ENCODE measurements at regions not wholly inside any gene's neighbourhood (a gene's known extent, or its start where the extent isn't known, plus 50 kb on each side); places are given as distances from the start of the nearest gene placed in this dataset.

- Histone ChIP-seq H3K4me1 (no peaks in the 10 kb centered on the region), H3K36me3 (no peaks in the 10 kb centered on the region), H3K27ac (no peak overlapping the region), H3K4me3 (no peak overlapping the region), H3K9me3 (no peaks in the 10 kb centered on the region), H3K27me3 (no peaks in the 10 kb centered on the region)
- DNase-seq (no peak), ATAC-seq (no peak)
- TF ChIP-seq, protein P1, sequence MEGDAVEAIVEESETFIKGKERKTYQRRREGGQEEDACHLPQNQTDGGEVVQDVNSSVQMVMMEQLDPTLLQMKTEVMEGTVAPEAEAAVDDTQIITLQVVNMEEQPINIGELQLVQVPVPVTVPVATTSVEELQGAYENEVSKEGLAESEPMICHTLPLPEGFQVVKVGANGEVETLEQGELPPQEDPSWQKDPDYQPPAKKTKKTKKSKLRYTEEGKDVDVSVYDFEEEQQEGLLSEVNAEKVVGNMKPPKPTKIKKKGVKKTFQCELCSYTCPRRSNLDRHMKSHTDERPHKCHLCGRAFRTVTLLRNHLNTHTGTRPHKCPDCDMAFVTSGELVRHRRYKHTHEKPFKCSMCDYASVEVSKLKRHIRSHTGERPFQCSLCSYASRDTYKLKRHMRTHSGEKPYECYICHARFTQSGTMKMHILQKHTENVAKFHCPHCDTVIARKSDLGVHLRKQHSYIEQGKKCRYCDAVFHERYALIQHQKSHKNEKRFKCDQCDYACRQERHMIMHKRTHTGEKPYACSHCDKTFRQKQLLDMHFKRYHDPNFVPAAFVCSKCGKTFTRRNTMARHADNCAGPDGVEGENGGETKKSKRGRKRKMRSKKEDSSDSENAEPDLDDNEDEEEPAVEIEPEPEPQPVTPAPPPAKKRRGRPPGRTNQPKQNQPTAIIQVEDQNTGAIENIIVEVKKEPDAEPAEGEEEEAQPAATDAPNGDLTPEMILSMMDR (IDR thresholded peaks at IDR 0.05), result no peak
- intact Hi-C loops (cut with DNase I), result no loop called here
Measured at GRCh38 chr18:33959609-33960008, 265.1 kb downstream of the NOL4 start.

DNA sequence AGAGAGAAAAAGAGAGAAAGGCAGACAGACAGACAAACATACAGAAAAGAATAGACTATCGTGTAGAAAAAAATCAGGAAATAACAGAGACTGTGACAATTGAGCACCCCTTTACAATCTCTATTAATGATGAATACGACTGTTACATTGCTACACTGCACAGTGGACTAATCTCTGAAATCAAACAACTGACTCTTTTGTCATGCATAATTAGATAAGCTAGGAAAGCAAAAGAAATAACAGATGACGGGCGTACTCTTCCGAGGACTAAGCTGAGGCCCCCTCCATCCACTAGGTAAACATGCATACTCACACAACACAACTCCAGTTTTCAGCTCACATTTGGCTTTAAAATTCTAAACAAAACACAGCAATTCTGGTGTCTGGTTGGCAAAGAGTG lies 267.0 kb downstream of the NOL4 start:
- intact Hi-C loops (cut with DNase I), result no loop called here
- Histone ChIP-seq H3K4me1 (no peaks in the 10 kb centered on the region), H3K27ac (no peak overlapping the region), H3K36me3 (no peaks in the 10 kb centered on the region), H3K9me3 (no peaks in the 10 kb centered on the region), H3K27me3 (no peaks in the 10 kb centered on the region), H3K4me3 (no peak overlapping the region)
- ATAC-seq (no peak), DNase-seq (no peak)
- TF ChIP-seq, protein P1 (IDR thresholded peaks at IDR 0.05), result no peak

GRCh38 chr18:33951031-33951430 lies 273.7 kb downstream of the NOL4 start:
- Histone ChIP-seq H3K4me3 (no peak overlapping the region), H3K27ac (no peak overlapping the region), H3K36me3 (no peaks in the 10 kb centered on the region), H3K27me3 (no peaks in the 10 kb centered on the region), H3K4me1 (no peaks in the 10 kb centered on the region), H3K9me3 (no peaks in the 10 kb centered on the region)
- no peak for DNase-seq
- ATAC-seq, result no peak
- TF ChIP-seq, protein P1 (IDR thresholded peaks at IDR 0.05), result no peak
- intact Hi-C loops (cut with DNase I), result no loop called here

- no peaks in the 10 kb centered on the region for H3K4me1 ChIP-seq
- intact Hi-C loops (cut with DNase I), result no loop called here
- ATAC-seq, result no peak
- no peaks in the 10 kb centered on the region for H3K27me3 ChIP-seq
- TF ChIP-seq, protein P1 (IDR thresholded peaks at IDR 0.05), result no peak
- no peaks in the 10 kb centered on the region for H3K36me3 ChIP-seq
- DNase-seq, result no peak
- H3K9me3 ChIP-seq, result no peaks in the 10 kb centered on the region
- H3K4me3 ChIP-seq, result no peak overlapping the region
- no peak overlapping the region for H3K27ac ChIP-seq
Measured at GRCh38 chr18:33946336-33946735, 278.4 kb downstream of the NOL4 start.

DNA sequence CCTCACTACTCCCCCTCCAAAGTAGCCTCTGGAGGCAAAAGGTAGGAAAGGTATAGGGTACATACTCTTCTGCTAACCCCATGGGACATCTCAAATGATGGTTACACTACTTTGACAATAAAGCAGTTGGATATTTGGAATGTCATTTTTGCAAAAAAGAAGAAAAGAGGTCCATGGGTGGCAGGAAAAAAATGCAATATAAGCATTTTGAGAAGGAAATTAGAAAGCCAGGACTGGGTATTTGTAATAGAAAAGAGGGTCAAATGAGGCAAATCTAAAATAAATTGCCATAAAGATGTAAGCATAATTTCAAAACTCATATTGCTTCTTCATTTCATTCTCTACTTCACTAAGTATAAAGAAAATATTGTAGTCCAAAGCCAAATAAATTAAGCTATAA lies 280.2 kb downstream of the NOL4 start:
- Histone ChIP-seq H3K27ac (no peak overlapping the region), H3K27me3 (no peaks in the 10 kb centered on the region), H3K4me1 (no peaks in the 10 kb centered on the region), H3K9me3 (no peaks in the 10 kb centered on the region), H3K4me3 (no peak overlapping the region), H3K36me3 (no peaks in the 10 kb centered on the region)
- intact Hi-C loops (cut with DNase I), result no loop called here
- DNase-seq, result no peak
- TF ChIP-seq, protein P1 (IDR thresholded peaks at IDR 0.05), result no peak
- no peak for ATAC-seq

DNA sequence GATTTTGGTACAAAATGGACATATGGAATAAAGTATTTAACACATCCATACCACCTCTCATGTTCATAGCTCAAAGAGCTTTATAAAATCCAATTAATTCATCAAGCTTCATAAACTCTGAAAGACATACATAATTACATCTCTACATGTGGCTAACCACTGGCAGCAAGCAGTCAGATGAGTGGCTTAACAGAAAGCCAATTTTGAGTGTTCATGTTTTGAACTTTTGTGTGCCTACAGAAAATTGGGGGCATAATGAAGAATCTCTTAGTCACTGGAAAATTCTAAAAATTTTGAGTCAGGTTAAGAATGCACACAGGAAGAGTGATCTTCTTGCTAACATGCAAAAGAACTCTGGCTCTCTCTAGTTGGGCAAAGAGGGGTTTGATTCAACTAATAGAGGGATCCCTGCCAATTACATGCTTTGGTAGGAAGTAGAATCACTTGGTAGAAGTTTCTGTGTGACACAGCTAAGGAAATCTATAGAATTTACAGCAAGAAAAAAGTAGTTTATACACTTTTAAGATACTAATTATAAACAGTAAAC lies 287.4 kb downstream of the NOL4 start:
- Histone ChIP-seq H3K36me3 (no peaks in the 10 kb centered on the region), H3K9me3 (no peaks in the 10 kb centered on the region), H3K27ac (no peak overlapping the region), H3K4me1 (no peaks in the 10 kb centered on the region), H3K27me3 (no peaks in the 10 kb centered on the region), H3K4me3 (no peak overlapping the region)
- ATAC-seq, result no peak
- TF ChIP-seq, protein P1 (IDR thresholded peaks at IDR 0.05), result no peak
- no peak for DNase-seq
- intact Hi-C loops (cut with DNase I), result no loop called here
